ENCODE measurements at regions not wholly inside any gene's neighbourhood (a gene's known extent, or its start where the extent isn't known, plus 50 kb on each side); places are given as distances from the start of the nearest gene placed in this dataset.

GRCh38 chr5:125263356-125263755 is 516.9 kb upstream of the ZNF608 start:
- Histone ChIP-seq H3K27ac (ENCODE audit: low read depth in 1 of 2, low read length in 1 of 2) (no peak overlapping the region), H3K4me1 (ENCODE audit: control insufficient read depth in 5 of 5, insufficient read depth in 5 of 5, low read length in 5 of 5) (no peaks in the 10 kb centered on the region), H3K27me3 (ENCODE audit: control insufficient read depth in 3 of 3, insufficient read depth in 3 of 3, low read length in 2 of 3) (no peaks in the 10 kb centered on the region), H3K36me3 (ENCODE audit: control insufficient read depth in 4 of 4, insufficient read depth in 4 of 4, low read length in 4 of 4) (no peaks in the 10 kb centered on the region), H3K4me3 (no peak overlapping the region), H3K9me3 (ENCODE audit: control insufficient read depth in 4 of 4, insufficient read depth in 3 of 4, low read length in 3 of 4) (no peaks in the 10 kb centered on the region), H3K9ac (ENCODE audit: insufficient read depth in 1 of 2, low read length in 2 of 2) (no peak overlapping the region)
- TF ChIP-seq, protein P1, sequence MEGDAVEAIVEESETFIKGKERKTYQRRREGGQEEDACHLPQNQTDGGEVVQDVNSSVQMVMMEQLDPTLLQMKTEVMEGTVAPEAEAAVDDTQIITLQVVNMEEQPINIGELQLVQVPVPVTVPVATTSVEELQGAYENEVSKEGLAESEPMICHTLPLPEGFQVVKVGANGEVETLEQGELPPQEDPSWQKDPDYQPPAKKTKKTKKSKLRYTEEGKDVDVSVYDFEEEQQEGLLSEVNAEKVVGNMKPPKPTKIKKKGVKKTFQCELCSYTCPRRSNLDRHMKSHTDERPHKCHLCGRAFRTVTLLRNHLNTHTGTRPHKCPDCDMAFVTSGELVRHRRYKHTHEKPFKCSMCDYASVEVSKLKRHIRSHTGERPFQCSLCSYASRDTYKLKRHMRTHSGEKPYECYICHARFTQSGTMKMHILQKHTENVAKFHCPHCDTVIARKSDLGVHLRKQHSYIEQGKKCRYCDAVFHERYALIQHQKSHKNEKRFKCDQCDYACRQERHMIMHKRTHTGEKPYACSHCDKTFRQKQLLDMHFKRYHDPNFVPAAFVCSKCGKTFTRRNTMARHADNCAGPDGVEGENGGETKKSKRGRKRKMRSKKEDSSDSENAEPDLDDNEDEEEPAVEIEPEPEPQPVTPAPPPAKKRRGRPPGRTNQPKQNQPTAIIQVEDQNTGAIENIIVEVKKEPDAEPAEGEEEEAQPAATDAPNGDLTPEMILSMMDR (IDR thresholded peaks at IDR 0.05; ENCODE audit: control extremely low read depth, extremely low read depth): no peak
- DNase-seq: no peak
- WGBS, 2 donors: 59 to 94% methylated on average over 1 of the region's 1 CpG
- no peak for ATAC-seq (ENCODE audit: insufficient read depth, low FRiP score)

DNA sequence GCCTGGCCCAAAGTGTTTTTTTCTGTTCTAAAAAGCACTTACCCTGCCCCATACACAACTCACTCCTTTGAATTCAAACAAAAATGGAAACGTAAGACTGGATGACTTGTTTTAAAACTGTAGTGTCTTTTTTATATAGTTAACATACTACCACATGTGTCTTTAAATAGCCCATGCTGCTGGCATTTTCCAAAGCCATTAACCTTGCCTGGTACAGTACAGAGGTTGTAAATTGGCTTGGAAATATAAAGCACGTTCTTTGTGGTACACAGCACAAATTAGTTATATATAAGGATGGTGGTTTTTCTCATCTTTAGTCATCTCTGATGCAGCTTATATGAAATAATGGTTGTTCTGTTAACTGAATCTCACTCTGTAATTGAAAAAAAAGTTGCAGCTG is 519.7 kb upstream of the ZNF608 start:
- ATAC-seq (ENCODE audit: insufficient read depth, low FRiP score): no peak
- 92 to 98% methylated on average over 2 of the region's 2 CpGs for WGBS, 2 donors
- H3K9ac ChIP-seq (ENCODE audit: insufficient read depth in 1 of 2, low read length in 2 of 2): no peak overlapping the region

DNA sequence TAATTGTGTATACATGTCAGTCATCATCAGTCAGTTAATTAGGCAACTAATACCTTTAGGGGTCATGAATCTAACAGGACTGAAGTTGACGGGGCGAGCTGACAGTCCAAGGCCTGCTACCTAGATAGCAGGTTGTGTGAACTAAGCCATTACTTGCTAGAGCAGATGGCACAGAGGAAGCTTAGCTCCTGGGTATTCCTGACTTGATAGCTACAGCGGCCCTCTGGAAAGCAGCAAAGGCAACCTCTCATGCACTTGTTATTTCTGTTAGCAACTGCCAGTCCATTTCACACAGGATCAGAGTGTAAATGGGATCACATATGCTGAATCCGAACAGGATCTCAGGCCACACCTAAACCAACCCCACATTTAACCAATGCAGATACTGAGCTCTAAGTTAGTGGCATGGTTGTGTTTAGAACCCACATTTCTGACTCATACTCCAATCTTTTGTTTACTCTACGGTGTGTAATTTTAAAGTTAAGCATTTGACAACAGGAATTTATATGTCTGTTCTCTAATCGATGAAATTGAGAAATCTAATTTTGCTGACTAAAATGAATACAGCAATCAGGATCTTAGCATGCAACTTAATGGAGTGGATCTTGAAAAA is 521.3 kb upstream of the ZNF608 start:
- Histone ChIP-seq H3K36me3 (ENCODE audit: control insufficient read depth in 4 of 4, insufficient read depth in 4 of 4, low read length in 4 of 4) (no peaks in the 10 kb centered on the region), H3K9ac (ENCODE audit: insufficient read depth in 1 of 2, low read length in 2 of 2) (no peak overlapping the region), H3K4me1 (ENCODE audit: control insufficient read depth in 5 of 5, insufficient read depth in 5 of 5, low read length in 5 of 5) (no peaks in the 10 kb centered on the region), H3K4me3 (no peak overlapping the region), H3K9me3 (ENCODE audit: control insufficient read depth in 4 of 4, insufficient read depth in 3 of 4, low read length in 3 of 4) (no peaks in the 10 kb centered on the region), H3K27ac (ENCODE audit: low read depth in 1 of 2, low read length in 1 of 2) (no peak overlapping the region), H3K27me3 (ENCODE audit: control insufficient read depth in 3 of 3, insufficient read depth in 3 of 3, low read length in 2 of 3) (no peaks in the 10 kb centered on the region)
- TF ChIP-seq, protein P1 (IDR thresholded peaks at IDR 0.05; ENCODE audit: control extremely low read depth, extremely low read depth): no peak
- WGBS, 2 donors: 95 to 96% methylated on average over 6 of the region's 6 CpGs
- ATAC-seq (ENCODE audit: insufficient read depth, low FRiP score) (no peak), DNase-seq (no peak)

More for the DNA sequence above, 519.7 kb upstream of the ZNF608 start:
- TF ChIP-seq, protein P1 (IDR thresholded peaks at IDR 0.05; ENCODE audit: control extremely low read depth, extremely low read depth): no peak
- DNase-seq: no peak
- Histone ChIP-seq H3K27ac (ENCODE audit: low read depth in 1 of 2, low read length in 1 of 2) (no peak overlapping the region), H3K4me1 (ENCODE audit: control insufficient read depth in 5 of 5, insufficient read depth in 5 of 5, low read length in 5 of 5) (no peaks in the 10 kb centered on the region), H3K36me3 (ENCODE audit: control insufficient read depth in 4 of 4, insufficient read depth in 4 of 4, low read length in 4 of 4) (no peaks in the 10 kb centered on the region), H3K27me3 (ENCODE audit: control insufficient read depth in 3 of 3, insufficient read depth in 3 of 3, low read length in 2 of 3) (no peaks in the 10 kb centered on the region), H3K9me3 (ENCODE audit: control insufficient read depth in 4 of 4, insufficient read depth in 3 of 4, low read length in 3 of 4) (no peaks in the 10 kb centered on the region), H3K4me3 (no peak overlapping the region)

- Histone ChIP-seq H3K4me3 (no peak overlapping the region), H3K9ac (ENCODE audit: insufficient read depth in 1 of 2, low read length in 2 of 2) (no peak overlapping the region), H3K36me3 (ENCODE audit: control insufficient read depth in 4 of 4, insufficient read depth in 4 of 4, low read length in 4 of 4) (no peaks in the 10 kb centered on the region), H3K27ac (ENCODE audit: low read depth in 1 of 2, low read length in 1 of 2) (no peak overlapping the region), H3K27me3 (ENCODE audit: control insufficient read depth in 3 of 3, insufficient read depth in 3 of 3, low read length in 2 of 3) (no peaks in the 10 kb centered on the region), H3K9me3 (ENCODE audit: control insufficient read depth in 4 of 4, insufficient read depth in 3 of 4, low read length in 3 of 4) (no peaks in the 10 kb centered on the region), H3K4me1 (ENCODE audit: control insufficient read depth in 5 of 5, insufficient read depth in 5 of 5, low read length in 5 of 5) (peaks cover 0 to 3% (median 0%) of the 10 kb centered on the region in 5 donors)
- no peak for ATAC-seq (ENCODE audit: insufficient read depth, low FRiP score)
- DNase-seq: no peak
- WGBS, 2 donors: 92 to 93% methylated on average over 4 of the region's 4 CpGs
- TF ChIP-seq, protein P1 (IDR thresholded peaks at IDR 0.05; ENCODE audit: control extremely low read depth, extremely low read depth): no peak
Observed at GRCh38 chr5:125269926-125270325, 523.5 kb upstream of the ZNF608 start.

All from lung (tissue), 11 donors.